Transverse colon (tissue), 4 donors: ENCODE measurements at regions not wholly inside any gene's neighbourhood (a gene's known extent, or its start where the extent isn't known, plus 50 kb on each side); places are given as distances from the start of the nearest gene placed in this dataset.

Source experiments
- CTCF ChIP-seq, 5 experiments: fragments of 200-600 bp in 3 of 5; fragments of 450-650 bp in 2 of 5; sonication (generic) in 3 of 5; IDR thresholded peaks; 1 replicate in 2 of 5; 2 replicates in 3 of 5; pipeline ENCODE4 v1.5.1; 2016 to 2017; ENCODE audit warnings: antibody characterized with exemption in 5 of 5, inconsistent platforms in 3 of 5, mild to moderate bottlenecking in 2 of 5, moderate library complexity in 1 of 5
- EP300 ChIP-seq: sonication (generic); formaldehyde crosslinking; IDR thresholded peaks from one replicate; pipeline ENCODE4 v1.6.1; 2017; ENCODE audit warnings: antibody characterized with exemption, low read depth
- POLR2A ChIP-seq: fragments of 450-650 bp; IDR thresholded peaks from one replicate; pipeline ENCODE4 v1.6.1; 2016; ENCODE audit warnings: antibody characterized with exemption, mild to moderate bottlenecking, moderate library complexity
- POLR2AphosphoS5 ChIP-seq, 3 donors: sonication (generic); formaldehyde crosslinking; IDR thresholded peaks; one replicate each; pipeline ENCODE4 v1.6.1; 2016; ENCODE audit warnings: antibody characterized with exemption in 3 of 3

DNA sequence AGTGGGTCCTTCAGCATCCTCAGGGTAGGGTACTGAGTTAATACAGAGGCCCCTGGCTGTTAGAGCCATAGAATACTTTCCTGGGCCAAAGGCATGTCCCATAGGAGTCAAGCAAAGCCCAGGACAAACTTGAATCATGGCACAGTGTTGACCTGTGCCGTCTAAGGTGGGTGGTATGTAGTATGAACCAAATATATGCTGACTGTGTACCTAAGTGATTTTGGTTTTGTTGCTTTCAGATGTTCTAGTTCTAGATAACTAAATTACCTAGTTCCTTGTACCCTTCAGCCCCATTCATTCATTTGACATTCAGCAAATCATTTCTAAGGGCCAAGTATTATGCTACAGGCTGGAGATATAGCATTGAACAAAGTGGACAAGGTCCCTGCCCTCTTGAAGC is 61.3 kb upstream of the GPRC5B start:
- no peak for TF ChIP-seq POLR2A
- no peak for TF ChIP-seq CTCF (IDR thresholded peaks at IDR 0.05)
- no peak for TF ChIP-seq EP300
- no peak for TF ChIP-seq POLR2AphosphoS5 (IDR thresholded peaks at IDR 0.05)
